Fibroblast of lung (primary cell): ENCODE measurements at regions not wholly inside any gene's neighbourhood (a gene's known extent, or its start where the extent isn't known, plus 50 kb on each side); places are given as distances from the start of the nearest gene placed in this dataset.

ENCODE experiments used
- DNase-seq, 2 donors: peaks; one replicate each; pipeline versions ENCODE4 v3.0.0 to v3.0.0-alpha.2; 2010; ENCODE audit warnings: low read depth in 2 of 2
- H2AFZ ChIP-seq: 2 replicates; pipeline ENCODE4 v1.5.1; 2012; ENCODE audit warnings: low read length, control low read depth, inconsistent platforms
- H3K27ac ChIP-seq: 2 replicates; pipeline ENCODE4 v1.5.1; 2011; ENCODE audit warnings: low read length, control low read depth; ENCODE audit not compliant: insufficient read depth
- H3K27me3 ChIP-seq: 2 replicates; pipeline ENCODE4 v1.5.1; 2011; ENCODE audit warnings: mild to moderate bottlenecking, low read length; ENCODE audit not compliant: control insufficient read depth, insufficient read depth
- H3K36me3 ChIP-seq: 2 replicates; pipeline ENCODE4 v1.5.1; 2011; ENCODE audit warnings: low read length; ENCODE audit not compliant: control insufficient read depth, insufficient read depth
- H3K4me1 ChIP-seq: 2 replicates; pipeline ENCODE4 v1.5.1; 2011; ENCODE audit warnings: low read length; ENCODE audit not compliant: control insufficient read depth, insufficient read depth; ENCODE audit errors: extremely low read depth
- H3K4me2 ChIP-seq: 2 replicates; pipeline ENCODE4 v1.5.1; 2011; ENCODE audit warnings: low read length, control low read depth; ENCODE audit not compliant: insufficient read depth; ENCODE audit errors: extremely low read depth
- H3K4me3 ChIP-seq, 4 experiments: fragments of 200-600 bp in 1 of 4; sonication (generic) in 1 of 4; replicated peaks in 1 of 4; 2 replicates each; pipeline ENCODE4 v1.5.1; 2011 to 2016; ENCODE audit warnings: low read length in 4 of 4, low read depth in 3 of 4, mild to moderate bottlenecking in 3 of 4, control low read depth in 2 of 4, inconsistent platforms in 1 of 4, mixed read lengths in 1 of 4; ENCODE audit not compliant: insufficient read depth in 1 of 4; ENCODE audit errors: control extremely low read depth in 1 of 4
- H3K79me2 ChIP-seq: 2 replicates; pipeline ENCODE4 v1.5.1; 2012; ENCODE audit warnings: mild to moderate bottlenecking, low read length, inconsistent platforms; ENCODE audit not compliant: control insufficient read depth, insufficient read depth
- H3K9ac ChIP-seq: 2 replicates; pipeline ENCODE4 v1.5.1; 2011; ENCODE audit warnings: mild to moderate bottlenecking, low read length, control low read depth; ENCODE audit not compliant: insufficient read depth
- H3K9me3 ChIP-seq: 2 replicates; pipeline ENCODE4 v1.5.1; 2012; ENCODE audit warnings: low read depth, low read length; ENCODE audit not compliant: control insufficient read depth, insufficient read depth
- H4K20me1 ChIP-seq: 2 replicates; pipeline ENCODE4 v1.5.1; 2011; ENCODE audit warnings: low read length; ENCODE audit not compliant: control insufficient read depth, insufficient read depth; ENCODE audit errors: extremely low read depth
- CTCF ChIP-seq, 2 donors: IDR thresholded peaks in 1 of 2; conservative IDR thresholded peaks in 1 of 2; 1 replicate in 1 of 2; 2 replicates in 1 of 2; pipeline ENCODE4 v1.5.1; 2011 to 2012; ENCODE audit warnings: low read length in 2 of 2, control low read depth in 1 of 2, inconsistent platforms in 1 of 2, low read depth in 1 of 2, mild to moderate bottlenecking in 1 of 2
- EZH2 ChIP-seq: IDR thresholded peaks from 2 replicates; pipeline ENCODE4 v1.5.1; 2012; ENCODE audit warnings: low read length, control low read depth, mild to moderate bottlenecking; ENCODE audit errors: missing control alignments

GRCh38 chr9:116087246-116087645 is 66.3 kb upstream of the PAPPA start:
- Histone ChIP-seq H2AFZ (no peak overlapping the region), H3K36me3 (no peaks in the 10 kb centered on the region), H3K4me1 (peaks cover 4% of the 10 kb centered on the region), H4K20me1 (no peaks in the 10 kb centered on the region), H3K4me3 (no peak overlapping the region), H3K27ac (peak overlapping the region; percentile 8), H3K9ac (no peak overlapping the region), H3K27me3 (no peaks in the 10 kb centered on the region), H3K9me3 (no peaks in the 10 kb centered on the region), H3K79me2 (no peaks in the 10 kb centered on the region), H3K4me2 (peak overlapping the region; percentile 4)
- peak; percentile 88 to 96 for DNase-seq
- TF ChIP-seq EZH2 = no peak
- no peak for TF ChIP-seq CTCF (conservative IDR thresholded peaks at IDR 0.05 in 1 of 2, IDR thresholded peaks at IDR 0.05 in 1 of 2; ENCODE audit: low read depth in 1 of 2, low read length in 2 of 2)

GRCh38 chr9:116087751-116088194 is 65.8 kb upstream of the PAPPA start:
- Histone ChIP-seq H3K4me2 (no peak overlapping the region), H3K4me1 (peaks cover 4% of the 10 kb centered on the region), H3K9ac (no peak overlapping the region), H3K27ac (peak overlapping the region; percentile 8), H3K79me2 (no peaks in the 10 kb centered on the region), H3K4me3 (no peak overlapping the region), H3K27me3 (no peaks in the 10 kb centered on the region), H2AFZ (no peak overlapping the region), H3K9me3 (no peaks in the 10 kb centered on the region), H3K36me3 (no peaks in the 10 kb centered on the region), H4K20me1 (no peaks in the 10 kb centered on the region)
- DNase-seq = peak; percentile 85 to 97
- TF ChIP-seq EZH2 (no peak), CTCF (conservative IDR thresholded peaks at IDR 0.05 in 1 of 2, IDR thresholded peaks at IDR 0.05 in 1 of 2; ENCODE audit: low read depth in 1 of 2, low read length in 2 of 2) (no peak)

GRCh38 chr9:116088396-116088795 is 65.2 kb upstream of the PAPPA start:
- no peaks in the 10 kb centered on the region for H3K79me2 ChIP-seq
- TF ChIP-seq EZH2 (no peak), CTCF (conservative IDR thresholded peaks at IDR 0.05 in 1 of 2, IDR thresholded peaks at IDR 0.05 in 1 of 2; ENCODE audit: low read depth in 1 of 2, low read length in 2 of 2) (no peak)
- peak in 1 of 2 donors; percentile 35 for DNase-seq
- no peaks in the 10 kb centered on the region for H4K20me1 ChIP-seq
- H3K9me3 ChIP-seq = no peaks in the 10 kb centered on the region
- peaks cover 4% of the 10 kb centered on the region for H3K4me1 ChIP-seq
- H3K4me3 ChIP-seq = no peak overlapping the region
- H3K27ac ChIP-seq = no peak overlapping the region
- no peak overlapping the region for H3K4me2 ChIP-seq
- no peaks in the 10 kb centered on the region for H3K27me3 ChIP-seq
- no peak overlapping the region for H2AFZ ChIP-seq
- no peak overlapping the region for H3K9ac ChIP-seq
- H3K36me3 ChIP-seq = no peaks in the 10 kb centered on the region
